ENCODE measurements at regions not wholly inside any gene's neighbourhood (a gene's known extent, or its start where the extent isn't known, plus 50 kb on each side); places are given as distances from the start of the nearest gene placed in this dataset.
A peak's percentile ranks its signal among the peaks of the same experiment; 100 is the strongest.

DNA sequence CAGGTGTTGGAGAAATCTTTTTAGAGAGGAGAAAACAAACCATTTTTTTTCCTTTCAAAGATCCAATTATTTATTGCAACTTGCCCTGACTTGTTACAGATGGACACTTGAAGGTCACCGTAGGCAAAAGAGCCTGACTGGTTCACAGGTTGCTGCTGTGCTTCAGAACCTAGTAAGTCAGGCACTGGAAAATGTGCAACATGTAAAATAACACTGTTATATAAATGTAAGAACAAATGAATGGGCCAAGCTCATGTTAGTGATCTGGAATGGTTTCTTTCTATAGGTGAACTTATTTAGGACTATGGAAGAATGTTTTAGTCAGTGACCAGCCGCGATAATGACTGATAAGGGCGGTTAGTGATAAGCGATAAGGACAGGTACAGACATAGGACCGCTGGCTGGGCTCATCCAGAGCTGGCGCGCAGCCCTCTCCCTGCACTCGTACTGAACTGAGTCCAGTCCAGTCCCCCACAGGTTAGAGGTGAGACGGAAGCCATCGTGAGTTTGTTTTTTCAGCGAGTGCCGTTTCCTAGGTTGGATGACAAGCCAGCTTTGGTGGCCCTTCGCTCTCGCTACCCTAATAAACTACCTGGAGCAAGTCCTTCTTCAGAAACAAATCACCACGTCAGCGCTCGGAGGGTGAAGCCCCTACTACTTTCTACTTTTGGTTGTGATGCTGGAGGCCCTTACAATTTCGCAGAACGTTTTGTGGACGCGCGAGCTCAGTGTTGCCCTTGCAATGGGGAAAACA, 94.4 kb upstream of the PRDM1 start:
- peak in 1 of 3 experiments; percentile 31 for DNase-seq (ENCODE audit: low read depth in 2 of 3, low spot score in 2 of 3)

DNA sequence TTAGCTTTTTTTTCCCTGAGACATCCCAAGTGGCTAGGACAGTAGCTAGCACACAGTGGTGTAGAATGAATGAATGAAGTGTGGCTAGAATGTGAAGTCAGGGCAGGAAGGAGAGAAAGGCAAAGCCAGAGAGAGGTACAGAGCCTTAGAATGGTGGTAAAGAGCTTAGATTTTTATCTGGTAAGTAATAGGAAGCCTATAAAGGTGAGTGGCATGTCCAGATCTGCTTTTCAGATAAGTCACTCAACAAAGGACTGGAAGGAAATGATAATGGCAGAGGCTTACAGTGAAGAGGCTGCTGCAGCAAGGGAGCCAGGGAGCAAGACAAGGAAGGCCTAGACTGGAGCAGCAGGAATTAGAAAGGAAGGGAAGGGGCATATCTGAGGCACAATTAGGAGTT, 96.0 kb upstream of the PRDM1 start:
- no peak for DNase-seq (ENCODE audit: low read depth in 2 of 3, low spot score in 2 of 3)

DNA sequence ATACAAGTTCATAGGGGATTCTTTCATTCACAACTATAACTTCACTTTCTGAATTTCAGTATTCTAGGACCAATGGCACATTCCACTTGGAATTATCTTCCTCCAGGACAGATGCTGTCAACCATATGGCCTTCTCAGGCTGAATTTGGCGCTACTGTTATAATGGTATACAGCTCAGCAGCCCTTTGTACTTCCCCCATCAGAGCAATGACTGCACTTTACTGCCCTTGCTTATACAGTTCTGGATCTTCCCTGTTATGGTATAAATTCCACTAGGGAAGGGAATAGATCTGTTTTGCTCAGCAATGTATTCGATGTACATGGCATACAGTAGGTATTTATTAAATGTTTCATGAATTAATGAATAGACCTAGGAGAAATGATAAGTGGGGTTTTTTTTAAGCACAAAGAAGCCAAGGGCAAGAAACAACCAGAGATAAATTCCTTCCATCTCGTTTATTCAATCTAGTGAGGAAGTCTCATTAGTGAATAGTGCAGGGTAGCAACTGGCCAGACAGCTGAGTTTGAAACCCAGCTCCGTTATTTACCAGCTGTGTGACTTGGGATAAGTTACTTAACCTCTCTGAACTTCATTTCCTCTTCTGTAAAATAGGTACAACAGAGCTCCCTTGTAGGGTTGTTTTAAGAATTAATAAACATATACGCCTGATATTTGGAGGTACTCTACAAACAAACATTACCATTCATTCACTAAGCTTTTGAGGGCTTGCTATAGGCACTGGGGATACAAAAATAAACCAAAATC, 97.1 kb upstream of the PRDM1 start:
- DNase-seq (ENCODE audit: low read depth in 2 of 3, low spot score in 2 of 3), result no peak

DNA sequence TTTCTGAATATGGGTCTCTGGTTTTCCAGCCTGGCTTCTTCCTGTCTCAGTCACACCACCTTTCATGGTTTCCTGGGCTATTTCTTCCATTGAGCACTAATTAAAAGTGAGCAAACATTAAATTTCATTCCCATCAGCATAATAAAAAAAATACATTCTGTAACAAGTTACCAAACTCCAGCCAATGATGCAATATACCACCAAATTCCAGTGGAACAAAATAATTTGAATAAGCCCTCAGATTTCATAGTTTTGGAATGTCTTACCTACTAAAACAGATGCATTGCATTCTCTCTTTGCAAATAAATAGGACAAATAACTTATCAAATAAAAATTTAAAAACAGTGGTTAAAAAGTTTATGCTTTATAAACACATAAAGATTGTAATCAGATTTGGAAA, 97.8 kb upstream of the PRDM1 start:
- no peak for DNase-seq (ENCODE audit: low read depth in 2 of 3, low spot score in 2 of 3)

DNA sequence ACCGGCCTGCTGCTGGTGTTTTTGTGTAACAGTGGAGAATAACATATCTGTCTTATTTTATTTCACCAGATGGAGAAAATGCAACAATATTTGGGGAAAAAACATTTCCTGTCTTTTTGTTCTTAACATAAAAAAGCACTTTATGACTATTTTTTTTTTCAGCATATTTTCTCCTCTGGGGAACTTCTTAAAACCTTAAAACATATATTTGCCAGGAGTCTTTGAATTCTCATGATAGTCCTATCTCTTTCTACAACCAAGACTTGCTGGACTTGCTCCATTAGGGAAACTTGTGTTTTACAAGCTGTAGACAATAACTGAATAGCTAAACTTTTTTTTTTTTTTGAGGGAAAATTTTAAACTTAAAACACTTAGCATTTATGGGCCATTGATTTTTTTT, 98.6 kb upstream of the PRDM1 start:
- DNase-seq (ENCODE audit: low read depth in 2 of 3, low spot score in 2 of 3), result no peak

DNA sequence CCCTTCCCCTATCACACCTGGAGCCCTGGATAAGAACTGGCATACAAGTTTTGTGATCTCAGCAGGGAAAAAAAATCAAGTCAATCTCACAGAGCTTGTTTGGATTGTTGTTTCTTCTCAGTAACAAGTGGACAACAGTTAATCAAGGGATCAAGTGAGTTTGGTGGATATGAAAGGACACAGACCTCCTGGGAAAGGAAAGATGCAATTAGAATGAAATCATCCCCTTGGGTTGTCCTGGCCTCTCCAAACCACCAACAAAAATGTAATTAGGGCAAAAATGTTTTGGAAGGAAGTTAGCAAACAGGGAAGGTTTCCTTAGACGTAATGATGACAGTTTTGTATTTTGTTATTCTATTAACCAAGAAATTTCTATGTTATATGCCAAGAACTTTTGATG, 99.1 kb upstream of the PRDM1 start:
- DNase-seq (ENCODE audit: low read depth in 2 of 3, low spot score in 2 of 3), result no peak

DNA sequence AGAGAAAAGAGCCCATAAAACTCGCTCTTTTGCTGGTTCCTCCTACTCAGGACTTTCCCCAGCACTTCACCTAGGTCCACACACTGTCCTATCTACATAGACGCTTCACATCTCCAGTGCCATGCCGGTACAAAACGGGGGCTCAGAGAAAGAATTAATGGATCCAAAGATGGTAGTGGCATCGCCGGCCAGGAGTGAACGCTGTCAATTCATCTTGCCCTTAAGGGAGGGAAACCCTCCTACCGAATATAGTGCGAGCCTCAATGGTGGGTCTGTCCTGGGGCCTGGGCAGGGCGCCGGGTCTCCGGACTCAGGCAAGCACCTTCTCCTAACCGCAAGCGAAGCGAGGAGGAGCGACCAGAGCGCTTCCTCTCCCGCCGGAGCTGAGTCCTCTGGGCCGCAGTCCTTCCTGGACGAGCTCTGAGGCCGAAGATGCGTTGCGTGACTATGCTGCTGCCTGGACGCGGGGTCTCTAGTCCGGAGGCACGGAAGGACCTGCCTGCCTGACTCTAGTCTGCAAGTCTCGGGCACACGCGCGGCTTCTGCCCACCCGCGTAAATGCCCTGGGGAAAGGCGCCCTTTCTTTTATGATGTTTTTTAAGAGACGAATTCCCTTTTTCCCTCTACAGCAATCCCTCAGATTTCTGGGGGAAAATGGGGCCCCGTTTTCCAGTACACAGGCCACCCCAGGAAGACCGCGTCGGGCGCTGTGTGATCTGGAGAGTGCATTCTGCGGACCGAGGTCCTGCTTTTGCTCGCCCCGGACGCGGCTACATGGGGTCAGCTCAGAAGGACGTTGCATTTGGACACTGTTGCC, 100.1 kb upstream of the PRDM1 start:
- DNase-seq (ENCODE audit: low read depth in 2 of 3, low spot score in 2 of 3), result no peak

DNA sequence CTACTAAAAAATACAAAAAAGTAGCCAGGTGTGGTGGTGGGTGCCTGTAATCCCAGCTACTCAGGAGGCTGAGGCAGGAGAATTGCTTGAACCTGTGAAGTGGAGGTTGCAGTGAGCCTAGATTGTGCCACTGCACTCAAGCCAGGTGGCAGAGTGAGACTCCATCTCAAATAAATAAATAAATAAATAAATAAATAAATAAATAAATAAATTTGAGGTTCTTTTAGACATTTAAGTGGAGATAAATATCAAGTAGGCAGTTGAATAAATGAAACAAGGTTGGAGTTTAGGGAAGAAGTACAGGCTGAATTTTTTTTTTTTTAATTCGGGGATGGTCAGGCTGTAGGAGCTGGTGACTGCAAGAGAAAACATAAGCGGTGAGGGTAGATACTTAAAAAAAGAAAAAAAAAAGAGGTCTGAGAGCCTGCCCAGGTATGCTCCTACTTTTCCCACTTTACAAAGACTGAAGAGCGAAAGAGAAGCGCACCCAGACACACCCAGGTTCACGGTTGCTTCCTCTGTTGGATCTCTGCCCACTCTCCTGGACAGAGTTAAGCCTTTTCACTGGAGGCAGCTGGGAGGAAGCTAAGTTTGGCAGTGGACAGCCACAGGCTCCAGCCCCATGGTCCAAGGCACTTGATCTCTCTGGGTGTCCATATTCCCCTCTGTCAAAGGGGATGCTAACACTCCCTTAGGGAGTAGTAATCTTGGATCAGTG, 100.9 kb upstream of the PRDM1 start:
- DNase-seq (ENCODE audit: low read depth in 2 of 3, low spot score in 2 of 3), result no peak

DNA sequence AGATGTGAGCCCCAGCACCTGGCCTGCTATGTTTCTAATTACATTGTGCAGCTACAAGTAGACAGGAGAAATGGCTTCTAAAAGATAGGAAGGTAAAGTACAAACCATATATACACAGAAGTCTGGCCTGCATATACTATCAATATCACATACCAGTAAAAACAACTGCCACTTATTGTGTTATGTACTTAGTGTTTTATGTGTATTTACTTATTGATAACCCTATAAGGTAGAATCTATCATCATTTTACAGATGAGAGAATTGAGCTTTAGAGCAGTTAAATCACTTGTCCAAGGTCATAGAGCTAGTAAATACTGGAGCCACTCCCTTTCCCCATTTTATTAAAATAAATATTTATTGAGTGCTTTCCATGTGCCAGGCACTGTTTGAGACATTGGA, 102.4 kb upstream of the PRDM1 start:
- no peak for DNase-seq (ENCODE audit: low read depth in 2 of 3, low spot score in 2 of 3)

DNA sequence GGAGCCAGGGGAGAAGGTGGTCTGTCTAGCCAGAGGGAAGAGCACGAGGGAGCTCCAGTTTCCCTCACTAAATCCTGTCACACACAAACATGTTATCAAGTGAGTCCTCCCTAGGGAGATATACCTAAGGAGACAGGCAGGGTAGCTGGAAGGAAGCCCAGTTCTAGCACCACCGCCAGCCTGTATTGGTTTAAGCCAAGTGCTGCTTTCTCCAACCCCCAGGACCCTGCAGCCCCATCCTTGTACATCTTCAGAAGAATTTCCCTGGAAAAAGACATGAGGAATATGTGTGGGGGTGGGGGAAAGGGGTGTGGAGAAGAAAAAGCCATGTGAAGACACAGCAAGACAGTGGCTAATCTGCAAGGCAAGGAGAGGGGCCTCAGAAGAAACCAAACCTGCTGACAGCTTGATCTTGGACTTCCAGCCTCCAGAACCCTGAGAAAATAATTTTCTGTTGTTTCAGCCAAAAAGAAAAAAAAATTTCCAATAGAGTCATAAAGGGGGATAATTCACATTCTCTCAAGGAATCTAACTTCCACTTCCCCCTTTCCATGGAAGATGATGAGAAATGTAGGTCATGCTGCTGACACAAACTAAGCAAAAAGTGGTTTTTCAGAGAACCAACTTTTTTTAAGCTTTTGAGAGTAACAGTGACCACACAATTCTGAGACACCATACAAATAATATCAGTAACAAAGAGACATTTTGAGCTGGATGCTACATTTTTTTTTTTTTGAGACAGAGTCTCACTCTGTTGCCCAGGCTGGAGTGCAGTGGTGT, 103.2 kb upstream of the PRDM1 start:
- DNase-seq (ENCODE audit: low read depth in 2 of 3, low spot score in 2 of 3), result no peak

DNA sequence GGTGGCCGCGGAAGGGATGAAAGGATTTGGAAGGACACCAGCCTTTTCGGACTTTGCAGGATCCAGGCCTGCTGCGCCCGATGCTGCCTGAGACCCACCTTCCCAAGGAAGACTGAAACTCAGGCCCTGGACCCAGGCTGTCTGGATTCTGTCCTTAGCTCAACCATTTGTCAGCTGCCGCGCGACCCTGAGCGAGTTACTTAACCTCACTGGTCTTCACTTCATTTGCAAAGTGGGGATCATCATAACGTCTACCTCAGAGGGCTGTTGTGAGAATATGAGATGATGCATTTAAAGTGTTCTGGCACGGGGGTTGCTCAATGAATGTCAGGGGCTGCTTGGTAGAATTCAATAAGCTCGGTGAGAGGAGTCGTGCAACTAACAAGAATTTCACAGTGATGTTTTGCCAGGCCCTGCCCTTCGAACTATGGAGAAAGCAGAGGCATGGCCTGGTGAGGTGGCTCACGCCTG, 104.2 kb upstream of the PRDM1 start:
- DNase-seq (ENCODE audit: low read depth in 2 of 3, low spot score in 2 of 3), result no peak

DNA sequence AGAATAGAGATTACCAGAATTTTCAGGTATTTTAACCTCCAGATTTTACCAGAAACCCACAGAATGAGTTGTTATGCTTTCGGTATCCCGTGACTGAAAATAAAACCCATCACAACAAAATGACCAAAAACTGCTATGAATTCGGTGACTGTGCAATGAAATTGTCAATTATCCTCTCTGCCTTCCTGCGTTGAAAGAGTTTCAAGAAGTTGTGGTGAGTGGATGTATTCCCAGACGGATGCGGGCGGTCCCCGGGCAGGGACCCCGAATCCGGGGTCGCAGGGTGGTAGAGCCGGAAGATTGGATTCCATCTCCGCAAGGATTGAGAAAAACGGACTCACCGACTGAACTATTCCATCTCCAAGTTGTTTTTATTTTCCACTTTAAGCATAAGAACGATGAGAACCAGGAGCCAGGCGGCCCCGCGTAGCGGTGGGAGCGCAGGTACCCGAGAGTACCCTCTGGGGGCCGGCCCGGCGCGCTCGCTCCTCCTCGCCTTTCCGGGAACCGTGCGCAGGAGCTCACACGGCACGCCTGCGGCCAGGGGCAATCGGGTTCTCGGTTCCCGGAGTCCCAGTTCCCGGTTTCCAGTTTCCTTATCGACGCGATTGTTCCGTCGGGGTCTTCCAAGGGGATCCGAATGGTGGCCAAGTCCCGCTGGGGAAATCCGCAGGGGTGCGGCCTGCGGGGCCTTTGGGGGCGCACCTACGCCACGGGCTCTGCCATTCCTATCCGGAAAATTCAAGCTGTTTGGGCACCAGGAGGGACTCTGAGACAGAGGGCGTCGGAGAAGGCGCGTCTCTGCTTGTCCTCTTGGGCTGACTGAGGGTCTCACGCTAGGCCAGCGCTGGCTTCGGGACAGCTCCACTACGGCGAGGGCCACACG, 104.9 kb upstream of the PRDM1 start:
- no peak for DNase-seq (ENCODE audit: low read depth in 2 of 3, low spot score in 2 of 3)

DNA sequence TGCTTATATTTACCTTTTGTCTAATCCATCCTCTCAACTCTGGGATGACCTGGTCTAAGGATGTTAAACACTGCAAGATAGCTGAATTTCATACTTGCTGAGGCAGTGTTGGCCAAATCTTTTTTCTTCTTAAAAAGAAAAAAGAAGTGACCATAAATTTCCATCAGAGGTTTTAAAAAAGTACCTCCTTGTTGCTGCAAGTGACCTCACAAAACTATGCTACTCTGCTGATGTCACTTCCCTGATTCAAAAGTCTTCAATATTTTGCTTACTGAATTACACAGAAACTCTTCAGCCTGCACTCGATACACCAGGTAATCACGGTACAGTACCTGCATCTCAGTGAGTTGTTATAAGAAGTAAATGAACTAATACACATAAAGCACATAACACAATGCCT, 107.2 kb upstream of the PRDM1 start:
- no peak for DNase-seq (ENCODE audit: low read depth in 2 of 3, low spot score in 2 of 3)

DNA sequence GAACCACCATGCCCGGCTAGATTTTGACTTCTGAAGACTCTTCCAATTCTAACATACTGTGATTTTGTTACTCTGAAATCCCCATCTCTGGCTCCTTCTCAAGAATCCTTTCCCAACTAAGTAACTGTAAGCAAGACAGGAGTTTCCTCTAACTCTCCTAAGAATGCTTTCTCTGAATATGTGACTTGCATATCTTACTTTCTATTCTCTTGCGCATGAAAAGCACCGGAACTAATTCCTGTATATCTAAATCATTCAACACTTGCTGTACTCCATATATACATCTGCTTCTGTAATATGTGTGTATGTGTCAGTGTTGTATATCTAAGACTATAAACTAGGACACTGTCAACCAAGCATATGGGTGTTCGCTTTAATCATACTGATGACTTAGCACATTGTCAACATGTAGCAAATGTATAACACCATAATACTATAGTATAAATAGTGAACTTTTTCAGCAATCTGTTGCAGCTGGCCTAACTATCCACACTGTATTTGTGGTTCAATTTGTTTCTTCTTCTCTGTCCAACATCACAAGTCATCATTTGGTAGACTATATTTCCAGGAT, 108.1 kb upstream of the PRDM1 start:
- no peak for DNase-seq (ENCODE audit: low read depth in 2 of 3, low spot score in 2 of 3)

DNA sequence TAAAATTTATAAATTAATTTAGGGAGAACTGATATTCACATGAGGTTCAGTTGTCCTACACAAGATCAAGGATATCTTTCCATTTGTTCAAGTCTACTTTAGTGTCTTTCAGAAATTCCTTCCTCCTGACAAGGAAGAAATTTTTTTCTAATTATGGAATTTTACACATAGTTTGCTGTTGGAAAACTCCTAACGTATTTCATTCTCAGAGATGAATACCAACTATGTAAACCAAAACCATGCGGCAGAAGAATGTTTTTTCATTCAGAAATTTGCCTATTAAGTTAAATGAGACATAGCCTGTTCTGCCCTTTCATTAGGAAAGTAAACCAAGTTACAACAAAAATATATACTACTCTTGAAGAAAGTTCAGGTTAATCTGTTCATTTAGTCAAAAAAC, 111.2 kb upstream of the PRDM1 start:
- no peak for DNase-seq (ENCODE audit: low read depth in 2 of 3, low spot score in 2 of 3)

DNA sequence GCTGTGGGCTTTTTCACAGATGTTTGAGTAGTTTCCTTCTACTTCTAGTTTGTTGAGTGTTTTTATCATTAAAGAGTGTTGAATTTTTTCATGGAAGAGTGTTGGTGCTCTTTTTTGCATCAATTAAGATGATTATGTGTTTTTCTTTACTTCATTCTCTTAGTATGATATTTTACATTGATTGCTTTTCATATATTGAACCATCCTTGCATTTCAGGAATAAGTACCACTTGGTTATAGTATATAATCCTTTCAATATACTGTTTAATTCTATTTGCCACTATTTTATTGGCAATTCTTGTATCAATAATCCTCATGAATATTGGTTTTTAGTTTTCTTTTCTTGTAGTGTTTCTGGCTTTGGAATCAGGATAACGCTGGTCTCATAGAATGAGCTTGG, 113.7 kb upstream of the PRDM1 start:
- DNase-seq (ENCODE audit: low read depth in 2 of 3, low spot score in 2 of 3), result no peak

DNA sequence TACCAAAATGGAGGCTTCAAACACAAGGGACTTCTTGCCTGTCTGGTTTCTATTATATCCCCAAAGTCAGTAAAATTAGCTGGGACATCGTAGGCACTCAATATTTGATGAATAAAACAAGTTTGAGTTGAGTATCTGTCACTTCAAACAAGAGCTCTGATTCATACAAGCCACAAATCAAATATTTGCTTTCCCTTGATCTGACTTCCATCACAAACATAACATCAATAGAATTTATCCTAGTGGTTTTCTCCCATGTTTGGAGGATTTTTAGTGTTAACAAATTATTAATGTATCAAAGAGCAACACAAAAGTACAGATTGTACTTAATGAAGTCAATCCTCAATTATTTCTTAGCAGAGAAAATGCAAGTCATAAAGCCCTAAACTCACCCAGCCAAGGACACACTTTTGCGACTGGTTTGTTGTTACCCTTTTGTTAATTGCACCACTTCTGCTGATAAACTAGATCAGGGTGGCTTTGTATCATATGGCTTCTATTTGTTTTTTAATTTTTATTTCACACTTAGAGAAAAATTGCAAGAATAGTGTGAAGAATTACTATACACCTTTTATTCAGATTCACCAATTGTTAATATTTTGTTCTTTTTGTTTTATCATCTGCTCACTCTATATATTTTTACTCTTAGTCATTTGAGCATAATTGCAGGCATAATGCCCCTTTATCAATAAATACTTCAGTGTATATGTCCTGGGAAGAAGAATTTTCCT, 117.4 kb upstream of the PRDM1 start:
- DNase-seq (ENCODE audit: low read depth in 2 of 3, low spot score in 2 of 3), result no peak

DNA sequence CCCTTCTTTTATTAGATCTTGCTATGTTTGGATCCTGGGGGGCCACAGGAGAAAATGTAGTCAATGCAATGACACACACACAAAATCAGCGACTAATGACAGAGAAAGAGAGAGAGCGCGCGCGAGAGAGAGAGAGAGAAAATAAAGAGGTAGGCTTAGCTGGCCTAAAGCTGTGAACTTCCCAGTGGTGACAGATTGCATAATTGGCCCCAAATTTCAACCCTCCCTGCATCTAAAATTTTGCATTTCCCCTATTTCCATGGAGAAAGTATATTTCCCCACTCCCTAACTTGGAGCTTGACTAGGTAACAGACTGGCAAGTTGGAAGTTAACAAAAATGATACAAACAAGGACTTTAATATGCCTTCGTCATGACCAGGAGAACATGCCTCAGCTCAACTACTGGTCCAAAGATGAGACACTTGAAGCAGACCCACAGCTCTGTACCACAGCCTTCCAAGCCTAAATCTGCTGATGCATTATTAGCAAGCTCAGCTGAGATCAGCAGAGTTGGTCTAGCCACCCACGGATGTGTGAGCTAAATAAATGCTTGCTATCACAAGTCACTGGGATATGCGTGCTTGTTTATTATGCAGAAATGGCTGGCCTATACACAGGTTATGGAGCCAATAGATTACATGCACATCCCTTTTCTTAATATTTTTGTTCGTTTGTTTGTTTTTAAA, 118.1 kb upstream of the PRDM1 start:
- DNase-seq (ENCODE audit: low read depth in 2 of 3, low spot score in 2 of 3), result no peak
